Umbilical cord (tissue), 1 donor: ENCODE measurements at regions not wholly inside any gene's neighbourhood (a gene's known extent, or its start where the extent isn't known, plus 50 kb on each side); places are given as distances from the start of the nearest gene placed in this dataset.

Source experiments
- DNase-seq: peaks from one replicate; pipeline ENCODE4 v3.0.0-alpha.2; 2015; ENCODE audit warnings: low spot score

GRCh38 chr22:22148905-22149304 is 95.7 kb upstream of the VPREB1 start:
- DNase-seq = no peak

GRCh38 chr22:22144858-22145257 is 99.7 kb upstream of the VPREB1 start:
- DNase-seq = no peak

DNA sequence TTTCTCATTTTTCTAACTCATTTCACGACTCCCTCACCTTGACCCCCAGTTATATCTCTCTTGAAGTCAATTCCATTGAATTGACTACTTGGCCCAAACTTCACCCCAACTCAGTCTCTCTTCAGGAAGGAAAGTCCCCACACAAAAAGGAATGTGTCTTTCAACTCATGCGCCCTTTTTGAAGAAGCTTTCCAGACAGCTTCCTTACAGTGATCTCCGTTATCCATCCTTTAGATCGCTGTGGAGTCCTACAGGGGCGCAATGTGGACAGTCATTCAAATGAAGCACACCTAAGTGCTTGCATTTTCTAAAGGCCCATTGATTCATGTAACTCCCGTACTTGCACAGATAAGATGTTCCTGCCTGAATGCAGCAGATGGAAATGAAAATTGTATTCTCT is 101.1 kb upstream of the VPREB1 start:
- DNase-seq = no peak

DNA sequence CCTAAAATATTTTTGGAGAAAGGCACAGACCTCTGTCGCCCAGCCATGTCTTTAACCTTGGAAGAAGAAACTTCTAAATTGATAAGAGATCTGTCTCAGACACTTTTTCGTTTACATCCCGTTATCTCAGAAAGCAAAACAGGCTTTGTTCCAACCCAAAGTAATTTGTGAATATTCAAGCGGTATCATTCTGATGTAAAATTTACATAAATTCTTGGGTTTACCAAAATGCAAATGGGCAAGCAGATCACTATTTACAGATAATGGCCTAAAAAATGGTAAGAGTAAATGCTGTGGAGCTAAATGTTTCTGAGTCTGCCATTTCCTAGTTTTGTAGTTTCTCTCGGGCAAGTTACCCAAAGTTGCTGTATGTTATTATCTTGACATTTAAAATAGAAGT is 101.9 kb upstream of the VPREB1 start:
- DNase-seq = no peak

DNA sequence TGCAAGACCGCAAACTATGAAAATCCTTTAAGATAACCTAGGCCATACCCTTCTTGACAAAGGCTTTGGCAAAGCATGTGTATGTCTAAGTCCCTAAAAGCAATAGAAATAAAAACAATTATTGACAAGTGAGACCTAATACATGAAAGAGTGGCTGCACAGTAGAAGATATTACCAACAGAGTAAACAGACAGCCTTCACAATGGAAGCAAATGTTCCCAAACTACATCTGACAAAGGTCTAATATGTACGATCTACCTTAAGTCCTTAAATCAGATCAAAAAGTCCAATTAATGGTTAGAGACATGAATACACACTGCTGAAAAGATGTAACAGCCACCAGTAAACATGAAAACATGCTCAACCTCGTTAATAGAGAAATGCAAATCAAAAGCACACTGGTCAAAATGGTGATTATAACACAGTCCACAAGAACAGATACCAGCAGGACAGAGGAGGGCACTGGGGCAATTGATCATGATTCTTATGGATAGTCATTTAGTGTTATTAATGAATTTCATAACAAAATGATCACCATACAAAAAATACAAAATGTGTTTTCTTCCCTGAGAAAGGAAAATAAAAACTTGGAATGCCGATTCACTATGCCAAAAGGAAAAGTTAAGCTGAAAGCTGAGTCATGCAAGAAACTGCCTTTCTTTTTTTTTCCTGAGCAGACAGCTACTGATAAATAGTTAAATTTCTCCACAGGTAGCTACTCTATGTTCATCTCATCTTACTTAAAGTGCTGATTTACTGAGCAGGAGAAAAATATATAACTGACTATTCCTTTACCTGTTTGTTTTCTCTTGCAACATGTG is 102.6 kb upstream of the VPREB1 start:
- no peak for DNase-seq

DNA sequence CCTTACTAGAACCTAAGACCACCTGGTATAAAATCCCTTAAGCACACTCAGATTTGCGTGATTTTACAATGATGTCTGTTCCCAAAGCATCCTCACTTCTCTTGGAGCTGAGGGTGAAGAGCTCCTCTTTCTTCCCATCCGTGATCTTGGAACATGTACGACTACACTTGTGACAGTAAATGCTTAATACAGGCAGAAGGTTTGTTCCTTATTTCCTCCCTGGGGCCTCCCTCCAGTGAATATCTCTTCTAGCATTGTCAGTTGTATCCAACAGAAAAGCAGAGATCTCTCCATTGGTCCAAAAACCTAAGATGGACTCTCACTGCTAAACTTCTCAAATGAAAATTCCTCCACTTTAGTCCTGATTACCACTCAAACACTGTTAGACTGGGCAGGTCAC is 103.6 kb upstream of the VPREB1 start:
- DNase-seq = no peak

GRCh38 chr22:22139364-22139763 is 105.2 kb upstream of the VPREB1 start:
- DNase-seq = no peak

- DNase-seq = no peak
These were observed 105.7 kb upstream of the VPREB1 start for GRCh38 chr22:22138915-22139314.

- no peak for DNase-seq
These were observed 106.7 kb upstream of the VPREB1 start for GRCh38 chr22:22137891-22138290.

- no peak for DNase-seq
These were observed 110.7 kb upstream of the VPREB1 start for GRCh38 chr22:22133910-22134309.

GRCh38 chr22:22130953-22131608 is 113.5 kb upstream of the VPREB1 start:
- no peak for DNase-seq

DNA sequence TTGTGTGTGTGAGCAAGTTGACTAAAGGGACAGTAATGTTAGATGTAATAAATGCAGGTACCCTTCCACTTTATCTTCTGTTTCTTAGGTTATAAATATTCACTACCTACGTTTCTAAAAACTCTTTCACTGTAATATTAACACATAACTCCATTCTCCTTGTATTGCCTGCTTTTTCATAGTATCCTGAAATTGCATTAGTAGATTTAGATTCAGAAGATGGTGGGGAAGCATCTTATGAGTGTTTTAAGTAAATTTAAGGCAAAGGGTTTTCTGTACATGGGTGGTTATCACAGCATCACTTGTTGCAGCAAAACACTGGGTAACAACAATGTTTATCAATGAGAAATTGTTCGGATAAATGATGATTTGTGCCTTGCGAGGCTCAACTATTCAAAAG is 115.2 kb upstream of the VPREB1 start:
- DNase-seq = no peak

DNA sequence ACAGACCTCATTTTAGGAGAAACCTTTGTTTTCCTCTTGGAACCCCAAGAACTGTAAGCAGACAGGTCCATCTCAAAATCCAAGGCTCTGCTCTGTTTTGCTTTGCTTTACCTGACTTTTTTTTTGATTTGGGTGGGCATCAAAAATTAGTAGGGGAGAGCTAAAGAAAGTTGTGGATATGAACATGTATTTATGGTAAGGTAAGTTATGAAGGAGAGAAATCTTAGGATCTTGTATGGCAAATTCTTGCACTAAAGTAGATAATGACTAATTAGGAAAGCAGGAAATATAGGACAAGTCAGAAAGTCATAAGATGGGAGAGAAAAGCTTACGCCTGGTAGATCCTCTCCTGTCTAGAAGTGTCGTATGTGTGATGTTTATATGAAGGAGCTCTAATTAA is 116.1 kb upstream of the VPREB1 start:
- no peak for DNase-seq

DNA sequence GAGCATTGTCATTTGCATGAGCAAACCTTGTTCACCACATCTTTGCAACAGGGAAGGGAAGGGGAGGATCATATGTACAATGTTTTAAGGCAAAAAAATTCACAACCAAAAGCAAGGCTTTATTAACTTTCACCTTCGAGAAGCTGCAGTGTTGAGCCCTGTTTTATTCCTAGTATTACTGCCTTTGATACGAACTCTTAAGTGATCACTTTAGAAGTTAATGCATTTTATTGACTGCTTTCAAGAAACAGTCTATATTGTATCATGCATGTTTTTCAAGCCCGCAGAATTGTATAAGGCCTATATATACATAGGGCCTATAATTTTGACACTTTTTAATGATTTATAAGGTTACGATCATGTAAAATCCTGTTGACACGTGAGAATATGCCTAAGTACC is 117.5 kb upstream of the VPREB1 start:
- DNase-seq = no peak

DNA sequence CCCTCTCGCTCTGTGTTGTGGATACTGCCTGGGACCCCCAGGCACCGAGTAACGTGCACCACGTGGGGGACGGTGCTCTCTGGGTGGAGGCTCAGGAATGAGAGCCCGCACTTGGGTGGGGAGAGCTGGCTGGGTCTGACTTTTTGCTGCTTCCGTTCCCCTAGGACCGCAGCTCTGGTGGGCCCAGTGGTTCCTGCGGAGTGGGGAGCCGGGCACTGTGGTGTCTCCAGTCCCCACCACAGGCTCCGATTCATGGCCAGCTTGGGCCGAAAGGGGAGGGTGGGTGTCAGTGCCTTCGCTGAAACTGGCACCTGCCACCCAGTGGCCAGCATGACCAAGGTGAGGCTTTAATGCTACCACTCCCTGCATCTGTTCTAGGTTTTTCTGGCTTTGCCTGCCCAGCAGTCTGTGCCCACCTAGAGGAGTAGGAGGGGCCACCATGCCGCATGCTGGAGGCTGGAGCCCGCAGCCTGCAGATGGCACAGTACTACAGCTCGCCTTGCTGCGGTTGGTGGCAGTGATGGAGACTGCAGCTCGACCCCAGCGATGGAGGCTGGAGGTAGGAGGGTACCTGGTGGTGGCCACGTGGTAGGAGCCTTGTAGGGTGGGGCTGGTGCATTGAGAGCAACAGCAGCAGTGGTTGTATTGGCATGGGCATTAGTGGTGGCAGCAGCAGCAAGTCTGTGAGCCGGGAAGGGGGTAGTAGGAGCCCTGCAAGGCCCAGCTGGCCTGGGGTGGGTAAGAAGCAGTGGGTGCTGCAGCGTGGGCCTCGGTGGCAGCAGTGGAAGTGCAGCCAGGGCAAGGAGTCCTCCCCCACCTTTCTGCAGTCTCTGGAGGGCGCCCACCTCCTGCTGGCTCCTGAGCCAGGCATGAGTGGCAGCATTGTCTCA is 118.8 kb upstream of the VPREB1 start:
- no peak for DNase-seq

DNA sequence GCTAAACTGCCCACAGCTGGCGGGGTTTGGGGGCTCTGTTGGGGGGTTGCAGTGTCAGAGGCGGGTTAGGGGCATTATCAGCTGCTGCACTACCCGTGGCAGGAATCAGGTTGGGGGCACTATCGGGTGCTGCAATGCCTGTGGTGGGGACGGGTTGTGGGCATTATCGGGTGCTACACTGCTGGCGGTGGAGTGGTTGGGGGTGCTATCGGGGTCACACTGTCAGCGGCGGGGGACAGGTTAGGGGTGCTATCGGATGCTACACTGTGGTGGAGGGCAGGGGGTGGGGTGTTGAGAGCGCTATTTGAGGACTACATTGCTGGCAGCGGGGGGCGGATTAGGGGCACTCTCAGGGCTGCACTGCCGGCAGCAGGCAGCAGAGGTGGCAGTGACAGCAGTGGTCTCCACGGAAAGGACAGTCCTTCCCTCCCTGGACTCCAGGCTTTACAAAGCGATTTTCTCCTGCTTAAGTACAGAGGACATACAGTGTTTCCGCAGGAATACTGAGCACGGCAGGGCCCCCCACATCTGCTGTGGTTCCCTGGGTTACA is 119.5 kb upstream of the VPREB1 start:
- no peak for DNase-seq

DNA sequence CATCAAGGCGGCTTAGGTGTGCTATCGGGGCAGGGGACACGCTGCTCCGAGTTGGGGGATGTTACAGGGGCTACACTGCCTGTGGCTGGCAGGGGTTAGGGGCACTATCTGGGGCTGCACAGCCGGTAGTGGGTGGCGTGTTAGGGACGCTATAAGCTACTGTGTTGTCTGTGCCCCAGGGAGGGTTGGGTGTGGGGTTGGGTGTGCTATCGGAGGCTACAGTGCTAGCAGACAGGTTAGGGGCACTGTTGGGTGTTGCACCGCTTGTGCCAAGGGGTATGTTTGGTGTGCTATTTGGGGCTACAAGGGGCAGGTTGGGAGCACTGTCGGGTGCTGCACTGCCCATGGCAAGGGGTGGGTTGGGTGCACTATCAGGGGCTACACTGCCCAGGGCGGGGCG is 120.2 kb upstream of the VPREB1 start:
- no peak for DNase-seq

GRCh38 chr22:22123960-22124278 is 120.7 kb upstream of the VPREB1 start:
- no peak for DNase-seq

- DNase-seq = no peak
These were observed 121.2 kb upstream of the VPREB1 start for GRCh38 chr22:22123118-22123959.

- DNase-seq = no peak
These were observed 122.1 kb upstream of the VPREB1 start for GRCh38 chr22:22122348-22123117.

GRCh38 chr22:22121445-22121844 is 123.1 kb upstream of the VPREB1 start:
- no peak for DNase-seq
